ENCODE measurements at regions not wholly inside any gene's neighbourhood (a gene's known extent, or its start where the extent isn't known, plus 50 kb on each side); places are given as distances from the start of the nearest gene placed in this dataset.

DNA sequence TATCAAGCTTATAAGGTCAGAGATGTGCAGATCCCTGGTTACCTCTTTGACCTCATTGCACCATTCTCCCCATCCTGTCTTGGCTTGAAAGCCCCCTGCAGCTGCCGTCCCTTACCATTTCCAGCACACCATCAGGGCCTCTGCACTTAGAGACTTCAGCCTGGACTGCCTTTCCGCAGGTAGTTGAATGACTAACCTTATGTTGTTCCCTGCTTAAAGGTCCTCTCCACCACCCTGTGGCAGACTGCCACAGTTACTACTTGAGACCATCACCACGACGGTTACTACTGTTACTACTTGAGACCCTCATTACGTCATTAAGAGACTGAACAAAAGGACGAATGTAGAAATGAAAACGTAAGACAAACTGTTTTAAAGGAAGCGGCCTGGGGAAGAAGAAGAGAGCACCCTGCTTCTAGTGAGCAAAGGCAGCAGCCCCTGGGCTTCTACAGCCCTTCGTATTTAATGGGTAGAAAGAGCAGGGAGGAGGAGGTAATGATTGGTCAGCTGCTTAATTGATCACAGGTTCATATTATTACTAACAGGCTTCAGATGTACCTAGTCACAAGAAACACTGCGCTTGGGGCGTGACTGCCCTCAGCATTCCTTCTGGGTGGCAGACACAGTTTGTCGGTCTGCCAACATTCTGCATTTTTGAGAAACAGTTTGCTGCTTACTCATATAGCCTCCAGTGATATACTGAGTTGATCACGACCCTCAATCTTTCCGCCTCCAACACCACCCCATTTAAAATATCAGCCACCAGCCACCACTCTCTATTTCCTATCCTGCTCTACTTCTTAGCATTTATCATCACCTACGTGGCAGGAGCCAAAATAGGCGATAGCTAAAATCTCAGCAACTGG, 74.1 kb upstream of the PARD3 start:
- Histone ChIP-seq H3K27me3 (no peaks in the 10 kb centered on the region), H3K9me3 (no peaks in the 10 kb centered on the region), H3K27ac (peak overlapping the region in 1 of 3 donors; percentile 30), H3K36me3 (no peaks in the 10 kb centered on the region), H3K4me3 (replicated peaks in 1 of 3) (no peak overlapping the region), H3K4me1 (peaks cover 0 to 16% of the 10 kb centered on the region in 2 donors)
- TF ChIP-seq POLR2A (IDR thresholded peaks at IDR 0.05) (no peak), CTCF (IDR thresholded peaks at IDR 0.05) (no peak)
- intact Hi-C loops (cut with DNase I) = no loop called here
- WGBS, 2 donors = 83 to 85% methylated on average over 16 of the region's 16 CpGs
- peak; percentile 60 to 66 for DNase-seq

GRCh38 chr10:34886906-34887642, 72.0 kb upstream of the PARD3 start:
- Histone ChIP-seq H3K36me3 (no peaks in the 10 kb centered on the region), H3K9me3 (no peaks in the 10 kb centered on the region), H3K4me3 (replicated peaks in 1 of 3) (no peak overlapping the region), H3K4me1 (peaks cover 0 to 7% of the 10 kb centered on the region in 2 donors), H3K27me3 (no peaks in the 10 kb centered on the region), H3K27ac (no peak overlapping the region)
- WGBS, 2 donors = 89 to 95% methylated on average over 8 of the region's 8 CpGs
- DNase-seq = no peak
- intact Hi-C loops (cut with DNase I) = no loop called here
- TF ChIP-seq POLR2A (IDR thresholded peaks at IDR 0.05) (no peak), CTCF (IDR thresholded peaks at IDR 0.05) (no peak)

DNA sequence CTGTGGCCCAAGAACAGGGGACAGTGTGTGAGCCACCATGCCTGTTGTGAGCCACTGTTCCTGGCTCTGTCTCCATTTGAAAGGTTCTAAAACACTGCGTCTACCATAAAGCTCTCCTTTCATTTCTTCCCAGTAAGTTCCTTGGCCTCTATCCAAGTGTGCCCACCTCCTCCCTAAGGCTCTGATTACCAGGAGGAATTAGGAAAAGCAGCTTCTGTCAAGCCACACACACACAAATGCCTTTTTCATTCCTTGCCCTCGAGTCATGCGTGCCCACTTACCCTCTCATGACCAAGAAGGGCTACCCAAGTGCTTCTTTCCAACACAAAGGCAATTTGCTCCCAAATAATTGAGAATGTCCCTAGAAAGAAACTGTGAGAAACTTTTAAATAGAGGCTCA, 70.8 kb upstream of the PARD3 start:
- 68 to 70% methylated on average over 3 of the region's 3 CpGs for WGBS, 2 donors
- no peak for DNase-seq

GRCh38 chr10:34885011-34885410, 69.9 kb upstream of the PARD3 start:
- 80 to 83% methylated on average over 4 of the region's 4 CpGs for WGBS, 2 donors
- DNase-seq = no peak
- Histone ChIP-seq H3K36me3 (no peaks in the 10 kb centered on the region), H3K27me3 (no peaks in the 10 kb centered on the region), H3K4me3 (replicated peaks in 1 of 3) (no peak overlapping the region), H3K27ac (no peak overlapping the region), H3K9me3 (no peaks in the 10 kb centered on the region), H3K4me1 (peaks cover 0 to 4% of the 10 kb centered on the region in 2 donors)
- no peak for TF ChIP-seq CTCF (IDR thresholded peaks at IDR 0.05)
- no peak for TF ChIP-seq POLR2A (IDR thresholded peaks at IDR 0.05)
- intact Hi-C loops (cut with DNase I) = no loop called here

More for the DNA sequence above, 70.8 kb upstream of the PARD3 start:
- H3K4me1 ChIP-seq = peaks cover 0 to 6% of the 10 kb centered on the region in 2 donors
- H3K9me3 ChIP-seq = no peaks in the 10 kb centered on the region
- no peak for TF ChIP-seq CTCF (IDR thresholded peaks at IDR 0.05)
- TF ChIP-seq POLR2A (IDR thresholded peaks at IDR 0.05) = no peak
- no peak overlapping the region for H3K27ac ChIP-seq
- no peak overlapping the region for H3K4me3 ChIP-seq (replicated peaks in 1 of 3)
- no peaks in the 10 kb centered on the region for H3K36me3 ChIP-seq
- H3K27me3 ChIP-seq = no peaks in the 10 kb centered on the region
- intact Hi-C loops (cut with DNase I) = no loop called here

All from thyroid gland (tissue), 4 donors.